ENCODE measurements at regions not wholly inside any gene's neighbourhood (a gene's known extent, or its start where the extent isn't known, plus 50 kb on each side); places are given as distances from the start of the nearest gene placed in this dataset.
"Not testable (repeated sequence)": the region's sequence is repeated elsewhere in the genome, so short reads cannot be mapped to it uniquely, and the experiment has no call there.

- TF ChIP-seq CTCF (IDR thresholded peaks at IDR 0.05; ENCODE audit: insufficient read depth, low read length): no peak
- TF ChIP-seq SPI1 (IDR thresholded peaks at IDR 0.05; ENCODE audit: borderline replicate concordance, low read depth): no peak
- TF ChIP-seq GABPA (IDR thresholded peaks at IDR 0.05; ENCODE audit: low read depth): no peak
- no peak for TF ChIP-seq POLR2AphosphoS5 (IDR thresholded peaks at IDR 0.05; ENCODE audit: low read depth)
- no peak for TF ChIP-seq REST (IDR thresholded peaks at IDR 0.05; ENCODE audit: insufficient replicate concordance, low read depth)
- no peak for DNase-seq (ENCODE audit: low read depth in 1 of 2, low spot score in 1 of 2)
- Histone ChIP-seq H3K27me3 (ENCODE audit: insufficient read depth, poor library complexity, severe bottlenecking) (no peaks in the 10 kb centered on the region), H3K4me3 (replicated peaks; ENCODE audit: insufficient read depth, low read length) (no peak overlapping the region), H3K27ac (replicated peaks) (peak overlapping the region; percentile 42)
Measured at GRCh38 chr2:122707224-122707824, 951.9 kb downstream of the TSN start.

- H3K4me3 ChIP-seq (replicated peaks; ENCODE audit: insufficient read depth, low read length): no peak overlapping the region
- H3K27ac ChIP-seq (replicated peaks): no peak overlapping the region
- no peaks in the 10 kb centered on the region for H3K27me3 ChIP-seq (ENCODE audit: insufficient read depth, poor library complexity, severe bottlenecking)
- TF ChIP-seq CTCF (IDR thresholded peaks at IDR 0.05; ENCODE audit: insufficient read depth, low read length): no peak
- no peak for TF ChIP-seq SPI1 (IDR thresholded peaks at IDR 0.05; ENCODE audit: borderline replicate concordance, low read depth)
- no peak for TF ChIP-seq GABPA (IDR thresholded peaks at IDR 0.05; ENCODE audit: low read depth)
- no peak for TF ChIP-seq REST (IDR thresholded peaks at IDR 0.05; ENCODE audit: insufficient replicate concordance, low read depth)
- no peak for TF ChIP-seq POLR2AphosphoS5 (IDR thresholded peaks at IDR 0.05; ENCODE audit: low read depth)
- DNase-seq (ENCODE audit: low read depth in 1 of 2, low spot score in 1 of 2): no peak
Measured at GRCh38 chr2:122710049-122710448, 954.6 kb downstream of the TSN start.

- TF ChIP-seq GABPA (IDR thresholded peaks at IDR 0.05; ENCODE audit: low read depth) (no peak), CTCF (IDR thresholded peaks at IDR 0.05; ENCODE audit: insufficient read depth, low read length) (no peak), SPI1 (IDR thresholded peaks at IDR 0.05; ENCODE audit: borderline replicate concordance, low read depth) (no peak), REST (IDR thresholded peaks at IDR 0.05; ENCODE audit: insufficient replicate concordance, low read depth) (no peak), POLR2AphosphoS5 (IDR thresholded peaks at IDR 0.05; ENCODE audit: low read depth) (no peak)
- DNase-seq (ENCODE audit: low read depth in 1 of 2, low spot score in 1 of 2): no peak
- no peak overlapping the region for H3K4me3 ChIP-seq (replicated peaks; ENCODE audit: insufficient read depth, low read length)
- H3K27ac ChIP-seq (replicated peaks): no peak overlapping the region
- H3K27me3 ChIP-seq (ENCODE audit: insufficient read depth, poor library complexity, severe bottlenecking): no peaks in the 10 kb centered on the region
Measured at GRCh38 chr2:122713800-122714199, 958.3 kb downstream of the TSN start.

- DNase-seq (ENCODE audit: low read depth in 1 of 2, low spot score in 1 of 2); H3K4me3 ChIP-seq (replicated peaks; ENCODE audit: insufficient read depth, low read length); H3K27ac ChIP-seq (replicated peaks); H3K27me3 ChIP-seq (ENCODE audit: insufficient read depth, poor library complexity, severe bottlenecking): not testable (repeated sequence)
Measured at GRCh38 chr2:122720822-122721221, 965.4 kb downstream of the TSN start.

Data from HL-60 (cell line).